Erythroblast (primary cell): ENCODE measurements at regions not wholly inside any gene's neighbourhood (a gene's known extent, or its start where the extent isn't known, plus 50 kb on each side); places are given as distances from the start of the nearest gene placed in this dataset.

Experiments used
- GATA1 ChIP-seq: IDR thresholded peaks from 2 replicates; pipeline ENCODE4 v1.6.1; 2011; ENCODE audit warnings: low read depth, mild to moderate bottlenecking, control low read depth, low read length, moderate library complexity
- POLR2A ChIP-seq: IDR thresholded peaks from 2 replicates; pipeline ENCODE4 v1.6.1; 2011; ENCODE audit warnings: mild to moderate bottlenecking, low read length

- no peak for TF ChIP-seq POLR2A
- no peak for TF ChIP-seq GATA1
These were observed 89.8 kb downstream of the C6orf118 start for GRCh38 chr6:165219629-165220028.
